ENCODE measurements at regions not wholly inside any gene's neighbourhood (a gene's known extent, or its start where the extent isn't known, plus 50 kb on each side); places are given as distances from the start of the nearest gene placed in this dataset.

- no peak for DNase-seq
- Histone ChIP-seq H3K4me3 (ENCODE audit: low read length) (no peak overlapping the region), H3K9me3 (ENCODE audit: control insufficient read depth, insufficient read depth, low read length) (no peaks in the 10 kb centered on the region), H3K27ac (ENCODE audit: low read length) (no peak overlapping the region), H3K27me3 (ENCODE audit: control insufficient read depth, insufficient read depth, low read length) (no peaks in the 10 kb centered on the region), H3K4me1 (ENCODE audit: control insufficient read depth, insufficient read depth, low read length) (no peaks in the 10 kb centered on the region), H3K36me3 (ENCODE audit: control insufficient read depth, insufficient read depth, low read length) (no peaks in the 10 kb centered on the region)
- H3K36me3 Mint-ChIP-seq = no peaks in the 10 kb centered on the region
- peaks cover 0 to 7% of the 10 kb centered on the region in 2 donors for H3K9me3 Mint-ChIP-seq
- no peaks in the 10 kb centered on the region for H3K27me3 Mint-ChIP-seq (ENCODE audit: low read depth in 2 of 2)
- no peak for TF ChIP-seq CTCF (IDR thresholded peaks at IDR 0.05)
- H3K4me3 Mint-ChIP-seq = no peak overlapping the region
- no peak overlapping the region for H3K27ac Mint-ChIP-seq
- no peaks in the 10 kb centered on the region for H3K4me1 Mint-ChIP-seq
- ATAC-seq = no peak
- intact Hi-C loops (cut with micrococcal nuclease) = no loop called here
Observed at GRCh38 chr12:28857369-28857768, 291.7 kb upstream of the FAR2 start.

- Mint-ChIP-seq H3K27ac (no peak overlapping the region), H3K4me1 (no peaks in the 10 kb centered on the region), H3K4me3 (no peak overlapping the region), H3K27me3 (ENCODE audit: low read depth in 2 of 2) (no peaks in the 10 kb centered on the region), H3K9me3 (peaks cover 2 to 4% of the 10 kb centered on the region in 2 donors), H3K36me3 (no peaks in the 10 kb centered on the region)
- Histone ChIP-seq H3K4me1 (ENCODE audit: control insufficient read depth, insufficient read depth, low read length) (no peaks in the 10 kb centered on the region), H3K4me3 (ENCODE audit: low read length) (no peak overlapping the region), H3K9me3 (ENCODE audit: control insufficient read depth, insufficient read depth, low read length) (no peaks in the 10 kb centered on the region), H3K36me3 (ENCODE audit: control insufficient read depth, insufficient read depth, low read length) (no peaks in the 10 kb centered on the region), H3K27ac (ENCODE audit: low read length) (no peak overlapping the region), H3K27me3 (ENCODE audit: control insufficient read depth, insufficient read depth, low read length) (no peaks in the 10 kb centered on the region)
- intact Hi-C loops (cut with micrococcal nuclease) = no loop called here
- ATAC-seq = no peak
- TF ChIP-seq CTCF (IDR thresholded peaks at IDR 0.05) = no peak
- WGBS (ENCODE audit: insufficient coverage) = 65% methylated on average over 2 of the region's 2 CpGs
- DNase-seq = no peak
Observed at GRCh38 chr12:28859551-28859950, 289.5 kb upstream of the FAR2 start.

- Mint-ChIP-seq H3K27ac (no peak overlapping the region), H3K4me1 (no peaks in the 10 kb centered on the region), H3K36me3 (no peaks in the 10 kb centered on the region), H3K9me3 (peaks cover 2 to 4% of the 10 kb centered on the region in 2 donors), H3K27me3 (ENCODE audit: low read depth in 2 of 2) (no peaks in the 10 kb centered on the region), H3K4me3 (no peak overlapping the region)
- Histone ChIP-seq H3K36me3 (ENCODE audit: control insufficient read depth, insufficient read depth, low read length) (no peaks in the 10 kb centered on the region), H3K27ac (ENCODE audit: low read length) (no peak overlapping the region), H3K27me3 (ENCODE audit: control insufficient read depth, insufficient read depth, low read length) (no peaks in the 10 kb centered on the region), H3K9me3 (ENCODE audit: control insufficient read depth, insufficient read depth, low read length) (no peaks in the 10 kb centered on the region), H3K4me1 (ENCODE audit: control insufficient read depth, insufficient read depth, low read length) (no peaks in the 10 kb centered on the region), H3K4me3 (ENCODE audit: low read length) (no peak overlapping the region)
- intact Hi-C loops (cut with micrococcal nuclease) = no loop called here
- no peak for TF ChIP-seq CTCF (IDR thresholded peaks at IDR 0.05)
- ATAC-seq (no peak), DNase-seq (no peak)
- WGBS (ENCODE audit: insufficient coverage) = no CpG with 5 or more reads among the region's 4 CpGs
Observed at GRCh38 chr12:28865776-28866175, 283.3 kb upstream of the FAR2 start.

- Mint-ChIP-seq H3K27me3 (ENCODE audit: low read depth in 2 of 2) (no peaks in the 10 kb centered on the region), H3K27ac (no peak overlapping the region), H3K9me3 (peaks cover 2 to 4% of the 10 kb centered on the region in 2 donors), H3K4me1 (no peaks in the 10 kb centered on the region), H3K4me3 (no peak overlapping the region), H3K36me3 (no peaks in the 10 kb centered on the region)
- ATAC-seq (no peak), DNase-seq (no peak)
- H3K9me3 ChIP-seq (ENCODE audit: control insufficient read depth, insufficient read depth, low read length) = no peaks in the 10 kb centered on the region
- H3K4me3 ChIP-seq (ENCODE audit: low read length) = no peak overlapping the region
- intact Hi-C loops (cut with micrococcal nuclease) = no loop called here
- TF ChIP-seq CTCF (IDR thresholded peaks at IDR 0.05) = no peak
- H3K36me3 ChIP-seq (ENCODE audit: control insufficient read depth, insufficient read depth, low read length) = no peaks in the 10 kb centered on the region
- no peak overlapping the region for H3K27ac ChIP-seq (ENCODE audit: low read length)
- no peaks in the 10 kb centered on the region for H3K4me1 ChIP-seq (ENCODE audit: control insufficient read depth, insufficient read depth, low read length)
- 83% methylated on average over 3 of the region's 3 CpGs for WGBS (ENCODE audit: insufficient coverage)
- H3K27me3 ChIP-seq (ENCODE audit: control insufficient read depth, insufficient read depth, low read length) = no peaks in the 10 kb centered on the region
Observed at GRCh38 chr12:28866296-28866695, 282.8 kb upstream of the FAR2 start.

All from natural killer cell (primary cell).